Stimulated activated naive CD8-positive, alpha-beta T cell treated with anti-CD3 and anti-CD28 coated beads, Interleukin-15, Interleukin-2, amounts not matched to agents 100 ng/mL and 50 ng/mL, for 24 hours (primary cell): ENCODE measurements at regions not wholly inside any gene's neighbourhood (a gene's known extent, or its start where the extent isn't known, plus 50 kb on each side); places are given as distances from the start of the nearest gene placed in this dataset.

Experiments used
- H3K27ac Mint-ChIP-seq: one replicate; pipeline ENCODE4 v1.8.0; 2021; ENCODE audit warnings: mild to moderate bottlenecking, mixed read lengths
- H3K27me3 Mint-ChIP-seq: one replicate; pipeline ENCODE4 v1.8.0; 2021; ENCODE audit warnings: mixed read lengths
- H3K36me3 Mint-ChIP-seq: one replicate; pipeline ENCODE4 v1.8.0; 2021; ENCODE audit warnings: low read depth, mixed read lengths
- H3K4me1 Mint-ChIP-seq: one replicate; pipeline ENCODE4 v1.8.0; 2021; ENCODE audit warnings: low read depth, mixed read lengths
- H3K4me3 Mint-ChIP-seq: one replicate; pipeline ENCODE4 v1.8.0; 2021; ENCODE audit warnings: mild to moderate bottlenecking, mixed read lengths
- H3K9me3 Mint-ChIP-seq: one replicate; pipeline ENCODE4 v1.8.0; 2021; ENCODE audit warnings: mixed read lengths

DNA sequence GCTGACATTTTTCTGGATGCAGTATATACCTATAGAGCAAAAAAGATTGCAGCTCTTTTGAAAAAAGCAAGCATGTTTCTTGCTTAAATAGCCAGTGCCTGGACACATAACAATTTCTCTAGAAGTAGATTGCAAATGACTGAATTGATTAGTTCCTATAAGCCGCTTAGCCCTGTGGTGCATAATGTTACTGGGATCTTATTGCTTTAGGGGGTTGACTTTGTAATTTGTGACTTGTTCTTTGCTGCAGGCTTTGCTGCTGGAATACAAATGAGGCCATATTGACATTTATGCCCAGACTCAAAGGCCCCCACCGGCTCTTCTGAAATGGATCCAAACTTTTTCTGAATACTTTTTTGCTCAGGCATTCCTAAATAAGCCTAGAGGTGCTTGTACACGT, 182.6 kb downstream of the SH3BP4 start:
- H3K4me3 Mint-ChIP-seq, result no peak overlapping the region
- H3K9me3 Mint-ChIP-seq, result no peaks in the 10 kb centered on the region
- no peaks in the 10 kb centered on the region for H3K4me1 Mint-ChIP-seq
- H3K36me3 Mint-ChIP-seq, result no peaks in the 10 kb centered on the region
- H3K27me3 Mint-ChIP-seq, result peaks cover 49% of the 10 kb centered on the region
- no peak overlapping the region for H3K27ac Mint-ChIP-seq

DNA sequence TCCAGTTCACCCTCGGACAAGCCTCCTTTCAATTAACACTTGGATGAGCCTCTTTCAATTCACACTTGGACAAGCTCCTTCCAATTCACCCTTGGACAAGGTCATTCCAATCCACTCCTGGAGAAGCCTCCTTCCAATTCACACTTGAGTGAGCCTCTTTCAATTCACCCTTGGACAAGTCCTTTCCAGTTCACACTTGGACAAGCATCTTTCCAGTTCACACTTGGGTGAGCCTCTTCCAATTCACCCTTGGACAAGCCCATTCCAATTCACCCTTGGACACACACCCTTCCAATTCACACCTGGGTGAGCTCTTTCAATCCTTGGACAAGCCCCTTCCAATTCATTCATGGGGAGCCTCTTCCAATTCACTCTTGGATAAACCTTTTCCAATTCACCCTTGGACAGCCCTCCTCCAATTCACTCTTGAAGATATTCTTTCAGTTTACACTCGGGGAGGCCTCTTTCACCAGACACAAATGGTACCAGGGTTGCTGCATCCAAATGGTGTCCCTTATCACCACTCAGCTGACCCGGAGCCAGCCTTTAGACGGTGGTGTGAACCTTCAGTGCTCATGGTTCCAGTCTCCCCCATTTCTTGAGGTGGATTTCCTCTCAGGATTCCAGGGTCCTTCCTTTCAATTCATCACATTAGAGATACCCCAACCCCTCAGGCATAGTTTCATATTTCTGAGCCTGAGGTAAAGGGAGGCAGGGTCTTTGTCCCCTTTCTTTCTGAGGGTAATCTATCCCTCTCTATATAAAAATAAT, 183.6 kb downstream of the SH3BP4 start:
- no peak overlapping the region for H3K4me3 Mint-ChIP-seq
- H3K27me3 Mint-ChIP-seq, result peaks cover 49% of the 10 kb centered on the region

DNA sequence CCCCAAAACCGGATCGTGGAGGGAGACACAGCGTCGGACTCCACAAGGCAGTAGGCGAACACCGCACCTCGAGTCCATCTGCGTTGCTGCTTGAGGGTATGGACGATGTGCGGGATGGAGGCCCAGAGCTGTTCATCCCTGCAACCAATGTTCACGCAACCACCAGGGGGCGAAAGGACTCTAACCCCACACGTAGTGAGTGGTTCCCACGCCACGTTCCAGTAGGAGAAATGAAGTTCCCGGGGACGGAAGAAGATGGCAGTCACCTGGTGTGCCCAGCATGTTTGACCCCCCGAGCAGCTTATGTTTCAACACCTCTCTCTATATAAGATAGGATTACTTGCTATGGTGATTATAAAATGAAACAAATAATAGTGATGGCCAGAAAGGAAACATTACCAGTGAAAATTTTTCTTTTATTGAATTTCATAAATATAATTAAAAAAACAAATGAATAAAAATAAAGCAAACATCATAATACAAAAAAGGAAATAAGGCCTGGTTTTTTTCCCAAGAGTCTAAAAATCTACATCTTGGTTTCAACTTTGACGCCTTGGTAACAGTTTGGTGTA, 184.3 kb downstream of the SH3BP4 start:
- peaks cover 44% of the 10 kb centered on the region for H3K27me3 Mint-ChIP-seq
- no peak overlapping the region for H3K4me3 Mint-ChIP-seq
- no peaks in the 10 kb centered on the region for H3K4me1 Mint-ChIP-seq
- H3K36me3 Mint-ChIP-seq, result no peaks in the 10 kb centered on the region
- no peak overlapping the region for H3K27ac Mint-ChIP-seq
- no peaks in the 10 kb centered on the region for H3K9me3 Mint-ChIP-seq

More for the DNA sequence above, 183.6 kb downstream of the SH3BP4 start:
- Mint-ChIP-seq H3K27ac (no peak overlapping the region), H3K36me3 (no peaks in the 10 kb centered on the region), H3K9me3 (no peaks in the 10 kb centered on the region), H3K4me1 (no peaks in the 10 kb centered on the region)

DNA sequence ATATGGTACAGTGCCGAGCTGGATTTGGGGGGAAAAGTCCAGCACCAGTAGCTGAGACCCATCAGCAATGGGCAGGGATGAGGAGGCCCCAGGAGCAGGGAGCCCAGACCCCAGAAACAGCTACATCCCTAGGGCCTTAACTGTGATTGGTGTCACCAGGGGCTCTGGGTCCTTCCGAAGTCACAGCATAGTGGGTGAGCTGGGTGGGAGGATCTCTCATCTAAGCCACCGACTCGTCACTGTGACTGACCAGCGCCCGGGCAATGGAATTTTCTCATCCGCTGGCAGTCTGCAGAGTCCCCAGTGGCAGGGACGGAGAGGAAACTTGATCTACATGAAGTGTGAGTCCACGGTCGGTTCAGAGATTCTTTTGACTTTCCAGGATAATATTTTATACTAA, 186.5 kb downstream of the SH3BP4 start:
- H3K36me3 Mint-ChIP-seq, result no peaks in the 10 kb centered on the region
- no peaks in the 10 kb centered on the region for H3K9me3 Mint-ChIP-seq
- H3K4me3 Mint-ChIP-seq, result no peak overlapping the region
- H3K4me1 Mint-ChIP-seq, result no peaks in the 10 kb centered on the region
- H3K27ac Mint-ChIP-seq, result no peak overlapping the region
- H3K27me3 Mint-ChIP-seq, result peaks cover 35% of the 10 kb centered on the region

DNA sequence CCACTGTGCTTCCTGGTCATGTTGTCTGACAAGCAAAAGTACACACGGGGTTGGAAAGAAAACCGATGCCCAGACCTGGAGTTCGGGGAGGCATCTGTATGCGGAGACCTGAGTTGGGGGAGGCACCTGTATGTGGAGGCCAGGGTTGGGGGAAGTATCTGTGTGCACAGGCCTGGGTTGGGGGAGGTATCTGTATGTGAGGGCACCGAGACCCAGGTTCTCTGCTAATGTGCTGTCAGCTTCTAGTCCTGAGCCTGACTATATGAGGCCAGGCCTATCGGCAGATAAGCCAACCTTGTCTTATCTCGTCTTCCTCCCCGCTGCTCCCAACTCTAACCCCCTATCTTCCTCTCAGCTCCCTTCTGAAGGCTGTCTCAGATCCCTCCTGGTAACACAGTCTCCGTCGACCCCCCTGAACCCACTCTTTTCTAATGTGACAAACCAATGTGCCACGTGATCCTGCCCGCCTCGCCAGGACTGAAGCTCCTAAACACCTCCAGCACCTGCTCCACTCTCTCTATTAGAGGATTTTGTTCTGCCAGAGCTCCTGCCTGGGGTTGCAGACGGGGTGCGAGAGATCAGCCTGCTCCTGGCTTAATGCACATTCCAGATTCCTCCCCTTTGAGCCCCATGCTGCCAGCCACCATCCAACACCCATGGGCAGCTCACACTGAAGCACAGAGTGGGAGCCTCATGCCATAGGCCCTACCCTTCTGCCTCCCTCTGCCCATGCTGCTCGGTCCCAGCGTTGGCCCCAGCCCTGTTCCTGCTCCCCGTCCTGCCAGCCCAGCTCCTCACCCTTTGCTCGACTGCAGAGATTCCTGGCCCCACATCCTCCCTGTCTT, 188.4 kb downstream of the SH3BP4 start:
- peaks cover 24% of the 10 kb centered on the region for H3K27me3 Mint-ChIP-seq
- no peaks in the 10 kb centered on the region for H3K4me1 Mint-ChIP-seq
- no peaks in the 10 kb centered on the region for H3K9me3 Mint-ChIP-seq
- no peak overlapping the region for H3K27ac Mint-ChIP-seq
- H3K4me3 Mint-ChIP-seq, result no peak overlapping the region
- H3K36me3 Mint-ChIP-seq, result no peaks in the 10 kb centered on the region

DNA sequence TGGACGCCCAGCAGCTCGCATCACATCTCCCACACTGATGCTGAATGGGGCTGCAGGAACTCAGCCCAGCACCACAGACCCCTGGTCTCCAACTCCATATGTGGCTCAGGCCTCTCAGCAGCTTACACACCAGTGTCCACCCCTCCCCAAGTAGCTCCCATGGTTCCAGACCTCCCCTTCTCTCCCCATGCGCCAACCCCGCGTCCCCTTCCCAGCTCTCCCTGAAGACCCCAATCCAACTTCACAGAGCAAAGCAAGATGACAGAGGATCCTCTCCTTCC, 188.9 kb downstream of the SH3BP4 start:
- Mint-ChIP-seq H3K27ac (no peak overlapping the region), H3K4me1 (no peaks in the 10 kb centered on the region), H3K27me3 (peaks cover 18% of the 10 kb centered on the region), H3K4me3 (no peak overlapping the region), H3K9me3 (no peaks in the 10 kb centered on the region), H3K36me3 (no peaks in the 10 kb centered on the region)

DNA sequence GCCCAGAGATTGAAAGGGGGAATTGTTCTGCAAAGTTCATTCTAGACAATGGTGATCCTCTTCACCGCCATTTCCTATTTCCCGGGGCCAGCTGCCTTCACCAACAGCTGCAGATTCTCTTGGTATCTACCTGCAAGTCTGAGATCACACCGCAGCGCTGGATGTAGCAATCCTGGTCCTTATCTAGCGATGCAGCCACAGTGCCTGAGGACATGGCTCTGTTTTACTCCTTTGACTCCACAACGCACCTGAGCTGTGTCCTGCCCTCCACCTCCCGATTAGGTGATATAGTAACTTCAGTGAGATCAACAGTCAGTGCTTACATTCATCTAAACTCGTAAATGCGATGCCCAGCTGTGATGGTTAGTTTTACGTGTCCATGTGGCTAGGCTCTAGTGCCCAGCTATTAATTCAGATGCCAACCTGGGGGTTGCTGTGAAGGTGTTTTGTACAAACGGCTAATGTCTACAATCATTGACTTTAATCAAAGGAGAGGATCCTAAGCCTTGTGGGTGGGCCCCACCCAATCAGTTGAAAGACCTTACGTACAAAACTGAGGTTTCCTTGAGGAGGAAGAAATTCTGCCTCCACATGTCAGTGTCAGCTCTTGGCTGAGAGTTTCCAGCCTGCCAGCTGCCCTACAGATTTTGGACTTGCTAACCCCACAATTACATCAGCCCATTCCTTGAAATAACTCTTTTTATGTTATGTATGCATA, 189.8 kb downstream of the SH3BP4 start:
- H3K4me1 Mint-ChIP-seq, result no peaks in the 10 kb centered on the region
- peaks cover 14% of the 10 kb centered on the region for H3K27me3 Mint-ChIP-seq
- H3K36me3 Mint-ChIP-seq, result no peaks in the 10 kb centered on the region
- H3K4me3 Mint-ChIP-seq, result no peak overlapping the region
- no peaks in the 10 kb centered on the region for H3K9me3 Mint-ChIP-seq
- H3K27ac Mint-ChIP-seq, result no peak overlapping the region

DNA sequence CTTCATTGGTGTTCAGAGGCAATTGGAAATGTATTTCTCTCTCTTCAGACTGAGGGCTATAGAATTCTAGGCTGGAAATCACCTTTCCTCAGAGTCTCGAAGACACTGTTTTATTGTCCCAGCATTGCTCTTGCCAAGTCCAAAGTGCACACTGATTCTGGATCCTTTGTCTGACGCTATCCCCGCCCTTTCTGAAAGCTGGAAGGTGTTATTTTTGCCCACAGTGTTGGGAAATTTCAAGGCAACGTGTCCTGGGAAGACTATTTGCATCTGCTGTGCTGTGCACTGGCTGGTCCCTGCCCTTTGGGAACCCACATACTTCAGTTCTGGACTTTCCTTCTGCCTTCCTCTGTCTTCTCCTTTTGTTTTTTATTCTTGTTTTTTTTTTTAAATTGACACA, 190.8 kb downstream of the SH3BP4 start:
- Mint-ChIP-seq H3K27me3 (peaks cover 10% of the 10 kb centered on the region), H3K9me3 (no peaks in the 10 kb centered on the region), H3K4me1 (no peaks in the 10 kb centered on the region), H3K4me3 (no peak overlapping the region), H3K27ac (no peak overlapping the region), H3K36me3 (no peaks in the 10 kb centered on the region)

DNA sequence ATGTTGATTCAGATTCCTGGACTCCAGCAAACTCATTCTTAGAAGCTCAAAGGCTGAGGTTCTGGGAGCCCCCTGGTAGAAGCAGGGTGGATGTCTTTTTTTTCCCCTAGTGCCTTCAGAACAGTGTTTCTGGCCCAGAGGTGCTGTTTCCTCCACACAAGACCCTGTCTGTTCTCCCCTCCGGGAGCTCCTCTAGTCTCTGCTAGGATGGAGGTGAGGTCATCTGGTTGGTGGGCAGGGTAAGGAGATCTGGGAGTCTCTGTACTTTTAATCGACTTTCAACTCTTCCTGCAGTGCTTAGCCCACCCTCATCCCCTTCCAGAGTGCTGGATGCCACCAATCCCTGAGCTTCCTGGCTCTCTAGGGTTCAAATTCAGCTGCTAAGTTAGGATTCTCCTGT, 192.0 kb downstream of the SH3BP4 start:
- Mint-ChIP-seq H3K9me3 (no peaks in the 10 kb centered on the region), H3K4me1 (no peaks in the 10 kb centered on the region), H3K4me3 (no peak overlapping the region), H3K27ac (no peak overlapping the region), H3K36me3 (no peaks in the 10 kb centered on the region), H3K27me3 (peaks cover 12% of the 10 kb centered on the region)

DNA sequence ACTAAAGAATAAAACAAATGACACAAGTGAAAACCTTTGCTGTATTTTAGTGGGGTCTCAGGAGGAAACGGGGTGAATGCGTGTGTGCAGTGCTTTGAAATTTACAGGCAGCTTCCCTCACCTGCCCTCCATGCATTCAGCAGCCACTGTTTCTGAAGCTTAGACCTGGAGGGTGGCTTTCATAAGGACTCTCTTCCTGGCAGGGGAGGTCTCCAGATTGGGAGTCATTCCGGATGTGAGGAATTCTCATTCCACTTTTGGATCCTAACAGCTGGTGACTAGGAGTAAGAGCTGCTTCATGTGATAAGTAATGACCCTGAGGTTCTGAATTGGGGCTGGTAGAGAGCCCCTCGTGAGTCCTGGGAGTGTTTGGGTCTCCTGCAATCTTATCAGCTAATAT, 192.5 kb downstream of the SH3BP4 start:
- Mint-ChIP-seq H3K36me3 (no peaks in the 10 kb centered on the region), H3K27me3 (peaks cover 17% of the 10 kb centered on the region), H3K4me3 (no peak overlapping the region), H3K27ac (no peak overlapping the region), H3K4me1 (no peaks in the 10 kb centered on the region), H3K9me3 (no peaks in the 10 kb centered on the region)

DNA sequence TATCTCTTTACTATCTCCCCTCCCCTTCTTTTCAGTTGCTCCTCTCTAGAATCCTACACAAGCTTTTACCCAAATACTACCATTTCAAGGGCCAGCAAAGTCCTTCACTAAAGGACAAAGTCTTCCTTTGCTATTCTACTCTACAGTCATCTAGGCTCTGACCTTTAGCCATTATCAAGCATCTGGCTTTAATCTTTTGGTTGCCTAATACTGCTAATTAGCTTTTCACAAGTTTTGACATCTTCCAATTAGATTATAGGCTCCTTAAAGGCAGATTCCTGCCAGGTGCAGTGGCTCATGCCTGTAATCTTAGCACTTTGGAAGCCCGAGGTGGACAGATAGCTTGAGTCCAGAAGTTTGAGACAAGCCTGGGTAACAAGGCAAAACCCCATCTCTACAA, 194.4 kb downstream of the SH3BP4 start:
- H3K27ac Mint-ChIP-seq, result no peak overlapping the region
- H3K4me3 Mint-ChIP-seq, result no peak overlapping the region
- peaks cover 18% of the 10 kb centered on the region for H3K27me3 Mint-ChIP-seq
- no peaks in the 10 kb centered on the region for H3K36me3 Mint-ChIP-seq
- no peaks in the 10 kb centered on the region for H3K9me3 Mint-ChIP-seq
- H3K4me1 Mint-ChIP-seq, result no peaks in the 10 kb centered on the region

DNA sequence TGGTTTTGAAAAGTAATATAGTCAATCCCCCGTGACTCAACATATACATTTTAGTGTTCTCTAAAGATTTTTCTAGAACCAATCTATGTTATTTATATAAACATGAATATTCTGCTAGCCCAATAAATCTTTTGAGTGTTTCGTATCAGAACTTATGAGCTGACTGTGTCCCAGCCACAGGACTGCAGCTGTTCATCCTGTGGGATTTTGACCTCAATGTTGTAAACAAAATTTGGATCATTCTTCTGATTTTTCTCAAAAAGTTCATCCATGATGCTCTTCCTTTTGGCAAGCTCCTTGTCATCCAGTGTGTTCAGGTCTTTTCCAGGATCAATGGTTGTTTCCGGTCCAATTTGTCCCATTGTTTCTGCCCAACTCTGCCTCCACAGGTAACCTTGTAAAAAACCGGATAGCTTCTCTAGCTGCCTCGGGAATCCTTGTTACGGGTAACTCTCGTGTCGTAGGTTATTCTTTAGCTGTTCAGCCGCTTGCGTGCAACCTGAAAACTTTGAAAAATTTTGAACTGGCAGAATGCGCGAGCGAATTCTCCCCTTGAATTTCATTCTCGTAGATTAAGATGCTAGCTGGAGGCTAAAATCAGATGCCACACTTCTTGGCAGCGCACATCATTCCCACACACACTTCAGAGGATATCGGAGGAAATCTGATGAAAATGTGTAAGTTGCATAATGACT, 195.2 kb downstream of the SH3BP4 start:
- peaks cover 21% of the 10 kb centered on the region for H3K27me3 Mint-ChIP-seq
- H3K9me3 Mint-ChIP-seq, result no peaks in the 10 kb centered on the region
- H3K4me3 Mint-ChIP-seq, result no peak overlapping the region
- H3K27ac Mint-ChIP-seq, result no peak overlapping the region
- H3K4me1 Mint-ChIP-seq, result no peaks in the 10 kb centered on the region
- no peaks in the 10 kb centered on the region for H3K36me3 Mint-ChIP-seq

DNA sequence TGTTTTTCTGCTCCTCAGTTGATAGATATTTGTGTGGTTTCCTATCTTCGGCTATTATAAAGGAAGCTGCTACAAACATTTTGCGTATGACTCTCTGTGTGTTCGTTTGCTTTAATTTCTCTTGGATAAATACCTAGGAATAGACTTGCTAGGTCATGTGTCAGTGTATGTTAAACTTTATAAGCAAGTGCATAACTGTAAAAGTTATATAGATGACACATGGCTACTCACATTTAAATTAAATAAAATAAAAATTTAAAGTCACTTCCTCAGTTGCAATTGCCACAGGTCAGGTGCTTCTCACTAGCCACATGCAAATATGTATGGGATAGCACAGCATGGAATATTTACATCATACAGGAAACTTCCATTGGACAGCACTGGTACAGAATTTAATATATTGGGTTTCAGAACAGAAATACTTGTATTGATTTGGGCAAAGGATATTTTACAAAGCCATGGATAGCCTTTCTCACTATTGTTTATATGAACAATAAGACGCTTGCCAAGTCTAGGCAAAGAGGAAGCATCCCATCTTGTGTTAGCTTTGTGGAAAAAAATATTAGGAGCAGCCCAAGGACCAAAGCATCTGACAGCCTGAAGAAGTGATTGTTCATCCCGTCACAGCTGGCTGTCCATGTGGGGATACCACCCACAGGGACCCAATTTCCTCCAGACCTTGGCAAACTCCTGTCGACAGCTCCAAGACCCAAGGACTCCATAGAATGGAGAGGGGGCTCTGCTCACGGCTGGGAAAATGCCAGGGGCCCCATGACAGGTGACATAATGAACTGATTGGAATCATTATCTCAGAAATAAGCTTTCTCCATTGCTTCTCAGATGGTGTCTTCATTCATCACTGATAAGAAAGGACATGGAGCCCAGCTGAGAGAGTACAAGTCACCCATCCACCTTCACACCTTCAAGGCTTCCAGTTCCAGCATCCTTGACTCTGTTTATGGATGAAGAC, 196.7 kb downstream of the SH3BP4 start:
- H3K27me3 Mint-ChIP-seq, result peaks cover 22% of the 10 kb centered on the region
- no peak overlapping the region for H3K4me3 Mint-ChIP-seq
- no peaks in the 10 kb centered on the region for H3K9me3 Mint-ChIP-seq
- no peak overlapping the region for H3K27ac Mint-ChIP-seq
- no peaks in the 10 kb centered on the region for H3K4me1 Mint-ChIP-seq
- H3K36me3 Mint-ChIP-seq, result no peaks in the 10 kb centered on the region

DNA sequence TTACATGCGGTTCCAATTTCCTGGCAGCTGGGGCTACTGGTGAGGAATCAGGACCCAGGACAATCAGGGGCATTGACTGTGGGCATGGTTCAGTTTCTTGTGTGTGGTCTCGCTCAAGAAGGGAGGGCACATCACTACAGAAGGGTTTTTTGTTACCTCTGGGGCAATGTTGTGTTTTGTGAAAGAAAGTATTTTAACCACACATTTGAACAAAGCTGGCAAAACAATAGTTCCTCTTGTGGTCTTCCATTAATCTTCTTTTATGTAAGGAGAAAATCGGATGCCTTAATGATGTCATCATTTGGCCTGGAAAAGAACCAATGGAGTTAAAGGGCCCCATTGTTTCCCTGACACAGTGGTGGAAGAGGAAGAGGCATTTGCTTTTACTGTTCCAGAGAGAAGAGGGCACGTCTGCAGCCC, 197.4 kb downstream of the SH3BP4 start:
- no peak overlapping the region for H3K4me3 Mint-ChIP-seq
- H3K4me1 Mint-ChIP-seq, result no peaks in the 10 kb centered on the region
- no peaks in the 10 kb centered on the region for H3K9me3 Mint-ChIP-seq
- no peaks in the 10 kb centered on the region for H3K36me3 Mint-ChIP-seq
- no peak overlapping the region for H3K27ac Mint-ChIP-seq
- peaks cover 27% of the 10 kb centered on the region for H3K27me3 Mint-ChIP-seq
